OCI-LY7 (cell line): ENCODE measurements at regions not wholly inside any gene's neighbourhood (a gene's known extent, or its start where the extent isn't known, plus 50 kb on each side); places are given as distances from the start of the nearest gene placed in this dataset.

Experiments
- BruUV-seq: library from RNA; stranded (reverse); fragments of 400-500 nt; replicated peaks from 2 replicates; lab custom pipeline; 2021; lab: Mats Ljungman, UMichigan
- CTCF ChIA-PET: fragments of 300-600 bp; sonication (Branson Sonifier 250); formaldehyde crosslinking; loops from one replicate; lab custom pipeline; 2022; ENCODE audit warnings: antibody characterized with exemption; ENCODE audit not compliant: unreplicated experiment; lab: Charles Lee
- POLR2A ChIA-PET: fragments of 300-600 bp; sonication (Branson Sonifier 250); formaldehyde crosslinking; loops from one replicate; lab custom pipeline; 2022; ENCODE audit warnings: antibody characterized with exemption; lab: Charles Lee
- DNase-seq: peaks from one replicate; pipeline ENCODE4 v3.0.0-alpha.2; 2015; ENCODE audit warnings: low spot score
- H2AFZ ChIP-seq: fragments of 200-600 bp; sonication (generic), shearing (Covaris generic); 2 replicates; pipeline ENCODE4 v1.6.1; 2014; ENCODE audit warnings: mild to moderate bottlenecking, antibody characterized with exemption, low read length, moderate library complexity
- H3K27ac ChIP-seq: fragments of 200-600 bp; sonication (generic); 2 replicates; pipeline ENCODE4 v1.5.1; 2014; ENCODE audit warnings: mixed run types, low read depth, mild to moderate bottlenecking, moderate library complexity, low read length, inconsistent platforms; ENCODE audit not compliant: poor library complexity, severe bottlenecking
- H3K36me3 ChIP-seq: fragments of 200-600 bp; sonication (generic); 2 replicates; pipeline ENCODE4 v1.6.1; 2014; ENCODE audit warnings: mild to moderate bottlenecking, antibody characterized with exemption, low read length, moderate library complexity, mixed read lengths; ENCODE audit not compliant: insufficient read depth
- H3K4me1 ChIP-seq: fragments of 200-600 bp; sonication (generic); 2 replicates; pipeline ENCODE4 v1.5.1; 2014; ENCODE audit warnings: mild to moderate bottlenecking, low read length; ENCODE audit not compliant: insufficient read depth, poor library complexity, severe bottlenecking
- H3K4me2 ChIP-seq: fragments of 200-600 bp; sonication (generic); 2 replicates; pipeline ENCODE4 v1.6.1; 2014; ENCODE audit warnings: mild to moderate bottlenecking, low read length
- H3K4me3 ChIP-seq: fragments of 200-600 bp; sonication (generic); 2 replicates; pipeline ENCODE4 v1.5.1; 2014; ENCODE audit warnings: mild to moderate bottlenecking, low read depth, low read length; ENCODE audit not compliant: poor library complexity, severe bottlenecking
- H3K79me2 ChIP-seq: fragments of 200-600 bp; sonication (generic); 2 replicates; pipeline ENCODE4 v1.6.1; 2016; ENCODE audit warnings: low read depth, mild to moderate bottlenecking, low read length, moderate library complexity, mixed read lengths; ENCODE audit not compliant: insufficient read depth
- H3K9me2 ChIP-seq: fragments of 200-600 bp; sonication (generic); 2 replicates; pipeline ENCODE4 v1.6.1; 2016; ENCODE audit warnings: mild to moderate bottlenecking, low read length, mixed read lengths; ENCODE audit not compliant: insufficient read depth
- H3K9me3 ChIP-seq: fragments of 200-600 bp; sonication (generic); 2 replicates; pipeline ENCODE4 v1.6.1; 2014; ENCODE audit warnings: mild to moderate bottlenecking, mixed run types, low read length, mixed read lengths
- H4K20me1 ChIP-seq: fragments of 200-600 bp; sonication (generic); 2 replicates; pipeline ENCODE4 v1.6.1; 2014; ENCODE audit warnings: mild to moderate bottlenecking, antibody characterized with exemption, low read length, moderate library complexity, mixed read lengths; ENCODE audit not compliant: insufficient read depth
- CTCF ChIP-seq: fragments of 200-600 bp; sonication (generic); conservative IDR thresholded peaks from 2 replicates; pipeline ENCODE4 v1.5.1; 2014; ENCODE audit warnings: mild to moderate bottlenecking, antibody characterized with exemption, low read length, moderate library complexity, mixed read lengths
- EZH2phosphoT487 ChIP-seq: fragments of 200-600 bp; sonication (generic); IDR thresholded peaks from 2 replicates; pipeline ENCODE4 v1.6.1; 2018; ENCODE audit warnings: low read depth, borderline replicate concordance, mild to moderate bottlenecking, mixed run types, antibody characterized with exemption, low read length, moderate library complexity, mixed read lengths
- intact Hi-C: fragments of 100-400 bp; cut with micrococcal nuclease; formaldehyde crosslinking; loops from one replicate; pipeline ENCODE4 v1.10.0; 2022; ENCODE audit not compliant: unreplicated experiment

DNA sequence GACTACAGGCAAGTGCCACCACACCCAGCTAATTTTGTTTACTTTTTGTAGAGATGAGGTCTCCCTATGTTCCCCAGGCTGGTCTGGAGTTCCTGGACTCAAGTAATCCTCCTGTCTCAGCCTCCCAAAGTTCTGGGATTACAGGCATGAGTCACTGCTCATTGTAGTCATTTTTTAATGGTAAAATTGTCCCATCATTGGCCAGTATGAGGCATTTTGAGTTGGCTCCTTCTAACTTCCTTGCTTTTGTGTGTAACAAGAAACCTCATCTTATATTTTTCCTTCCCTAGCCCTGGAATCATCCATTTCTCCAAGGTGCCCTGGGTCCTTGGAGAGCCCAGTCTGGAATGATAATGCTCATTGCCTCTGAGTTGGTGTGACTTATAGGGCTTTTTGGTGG, 148.5 kb downstream of the INHBB start:
- no peak for DNase-seq
- CTCF ChIA-PET: no interaction called here
- intact Hi-C loops: no loop called here
- Histone ChIP-seq H3K4me3 (no peak overlapping the region), H2AFZ (no peak overlapping the region), H3K27ac (no peak overlapping the region), H3K9me3 (no peaks in the 10 kb centered on the region), H3K4me1 (no peaks in the 10 kb centered on the region), H3K36me3 (no peaks in the 10 kb centered on the region), H4K20me1 (no peaks in the 10 kb centered on the region), H3K9me2 (no peaks in the 10 kb centered on the region), H3K79me2 (no peaks in the 10 kb centered on the region), H3K4me2 (no peak overlapping the region)
- POLR2A ChIA-PET: no interaction called here
- BruUV-seq: no TSS peak
- no peak for TF ChIP-seq EZH2phosphoT487
- TF ChIP-seq CTCF: no peak

DNA sequence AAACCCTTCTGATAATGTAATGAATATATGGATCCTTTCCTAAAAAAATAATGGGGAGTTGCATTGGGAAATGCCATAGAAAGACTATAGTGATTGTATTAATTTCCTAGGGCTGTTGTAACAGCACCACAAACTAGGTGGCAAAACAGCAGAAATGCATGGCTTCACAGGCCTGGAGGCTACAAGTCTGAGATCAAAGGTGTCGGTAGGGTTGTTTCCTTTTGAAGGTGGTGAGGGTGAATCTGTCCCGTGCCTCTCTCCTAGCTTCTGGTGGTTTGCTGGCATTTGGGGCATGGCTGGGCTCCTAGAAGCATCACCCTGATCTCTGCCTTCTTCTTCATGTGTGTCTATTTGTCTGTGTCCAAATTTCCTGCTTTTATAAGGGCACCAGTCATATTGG, 149.7 kb downstream of the INHBB start:
- no peak overlapping the region for H2AFZ ChIP-seq
- H3K4me2 ChIP-seq: no peak overlapping the region
- CTCF ChIA-PET: no interaction called here
- no peak overlapping the region for H3K4me3 ChIP-seq
- no peaks in the 10 kb centered on the region for H3K79me2 ChIP-seq
- TF ChIP-seq CTCF (no peak), EZH2phosphoT487 (no peak)
- no peaks in the 10 kb centered on the region for H3K9me2 ChIP-seq
- no peaks in the 10 kb centered on the region for H3K9me3 ChIP-seq
- no peak overlapping the region for H3K27ac ChIP-seq
- no peak for DNase-seq
- POLR2A ChIA-PET: no interaction called here
- BruUV-seq: no TSS peak
- intact Hi-C loops: no loop called here
- H3K36me3 ChIP-seq: no peaks in the 10 kb centered on the region
- H4K20me1 ChIP-seq: no peaks in the 10 kb centered on the region
- H3K4me1 ChIP-seq: no peaks in the 10 kb centered on the region

DNA sequence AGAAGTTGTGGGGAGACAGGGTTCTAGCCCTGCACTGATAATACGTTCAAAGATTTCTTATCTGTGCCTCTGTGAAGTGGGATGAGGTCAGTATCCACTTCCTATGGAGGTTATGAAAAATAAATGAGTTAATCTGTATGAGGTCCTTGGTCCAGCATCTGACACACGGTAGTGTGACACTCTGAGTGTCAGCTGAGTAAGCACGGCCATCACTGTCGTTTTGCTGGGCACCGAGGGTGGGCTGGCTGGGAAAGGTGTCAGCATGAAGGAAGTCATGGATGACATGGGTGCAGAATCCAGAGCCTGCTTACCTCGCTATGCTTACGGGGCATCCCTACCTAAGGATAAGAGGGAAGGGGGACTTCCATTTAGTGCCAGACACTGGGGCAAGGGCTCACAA, 150.3 kb downstream of the INHBB start:
- H3K9me3 ChIP-seq: no peaks in the 10 kb centered on the region
- intact Hi-C loops: no loop called here
- no peaks in the 10 kb centered on the region for H3K4me1 ChIP-seq
- BruUV-seq: no TSS peak
- no peak overlapping the region for H3K4me3 ChIP-seq
- CTCF ChIA-PET: no interaction called here
- H2AFZ ChIP-seq: no peak overlapping the region
- H3K9me2 ChIP-seq: no peaks in the 10 kb centered on the region
- no peaks in the 10 kb centered on the region for H3K79me2 ChIP-seq
- no peak overlapping the region for H3K27ac ChIP-seq
- H4K20me1 ChIP-seq: no peaks in the 10 kb centered on the region
- DNase-seq: no peak
- POLR2A ChIA-PET: no interaction called here
- TF ChIP-seq CTCF: no peak
- TF ChIP-seq EZH2phosphoT487: no peak
- no peaks in the 10 kb centered on the region for H3K36me3 ChIP-seq
- no peak overlapping the region for H3K4me2 ChIP-seq
